ENCODE measurements at regions not wholly inside any gene's neighbourhood (a gene's known extent, or its start where the extent isn't known, plus 50 kb on each side); places are given as distances from the start of the nearest gene placed in this dataset.

- TF ChIP-seq POLR2A (IDR thresholded peaks at IDR 0.05), result no peak
- TF ChIP-seq, protein P1, sequence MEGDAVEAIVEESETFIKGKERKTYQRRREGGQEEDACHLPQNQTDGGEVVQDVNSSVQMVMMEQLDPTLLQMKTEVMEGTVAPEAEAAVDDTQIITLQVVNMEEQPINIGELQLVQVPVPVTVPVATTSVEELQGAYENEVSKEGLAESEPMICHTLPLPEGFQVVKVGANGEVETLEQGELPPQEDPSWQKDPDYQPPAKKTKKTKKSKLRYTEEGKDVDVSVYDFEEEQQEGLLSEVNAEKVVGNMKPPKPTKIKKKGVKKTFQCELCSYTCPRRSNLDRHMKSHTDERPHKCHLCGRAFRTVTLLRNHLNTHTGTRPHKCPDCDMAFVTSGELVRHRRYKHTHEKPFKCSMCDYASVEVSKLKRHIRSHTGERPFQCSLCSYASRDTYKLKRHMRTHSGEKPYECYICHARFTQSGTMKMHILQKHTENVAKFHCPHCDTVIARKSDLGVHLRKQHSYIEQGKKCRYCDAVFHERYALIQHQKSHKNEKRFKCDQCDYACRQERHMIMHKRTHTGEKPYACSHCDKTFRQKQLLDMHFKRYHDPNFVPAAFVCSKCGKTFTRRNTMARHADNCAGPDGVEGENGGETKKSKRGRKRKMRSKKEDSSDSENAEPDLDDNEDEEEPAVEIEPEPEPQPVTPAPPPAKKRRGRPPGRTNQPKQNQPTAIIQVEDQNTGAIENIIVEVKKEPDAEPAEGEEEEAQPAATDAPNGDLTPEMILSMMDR (IDR thresholded peaks at IDR 0.05 in 4 of 5, conservative IDR thresholded peaks at IDR 0.05 in 1 of 5), result no peak
Observed at GRCh38 chr14:42572032-42572431, 965.4 kb downstream of the LRFN5 start.

Data from gastrocnemius medialis (tissue), 4 donors.